ENCODE measurements at regions not wholly inside any gene's neighbourhood (a gene's known extent, or its start where the extent isn't known, plus 50 kb on each side); places are given as distances from the start of the nearest gene placed in this dataset.
"Not testable (repeated sequence)": the region's sequence is repeated elsewhere in the genome, so short reads cannot be mapped to it uniquely, and the experiment has no call there.

- DNase-seq, result not testable (repeated sequence)
Measured at GRCh38 chr16:88204131-88205110, 178.3 kb upstream of the ZNF469 start.

- DNase-seq, result not testable (repeated sequence)
Measured at GRCh38 chr16:88205482-88205881, 177.3 kb upstream of the ZNF469 start.

- not testable (repeated sequence) for DNase-seq
Measured at GRCh38 chr16:88206006-88206405, 176.8 kb upstream of the ZNF469 start.

DNA sequence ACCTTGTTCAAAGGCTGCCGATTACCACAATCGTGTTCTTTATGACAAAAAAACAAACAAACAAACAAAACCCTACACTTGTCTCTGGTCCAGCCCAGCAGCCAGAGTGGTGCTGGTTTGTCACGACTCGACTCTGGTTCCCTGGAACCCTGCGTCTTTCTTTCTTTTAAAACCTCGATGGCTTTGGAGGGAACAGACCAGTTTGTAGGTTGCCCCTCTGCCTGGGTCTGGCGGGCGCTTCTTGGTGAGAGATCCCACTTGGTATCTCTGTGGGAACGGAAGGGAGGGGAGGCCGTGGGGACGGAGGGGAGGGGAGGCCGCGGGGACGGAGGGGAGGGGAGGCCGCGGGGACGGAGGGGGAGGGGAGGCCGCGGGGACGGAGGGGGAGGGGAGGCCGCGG lies 176.2 kb upstream of the ZNF469 start:
- DNase-seq, result not testable (repeated sequence)

DNA sequence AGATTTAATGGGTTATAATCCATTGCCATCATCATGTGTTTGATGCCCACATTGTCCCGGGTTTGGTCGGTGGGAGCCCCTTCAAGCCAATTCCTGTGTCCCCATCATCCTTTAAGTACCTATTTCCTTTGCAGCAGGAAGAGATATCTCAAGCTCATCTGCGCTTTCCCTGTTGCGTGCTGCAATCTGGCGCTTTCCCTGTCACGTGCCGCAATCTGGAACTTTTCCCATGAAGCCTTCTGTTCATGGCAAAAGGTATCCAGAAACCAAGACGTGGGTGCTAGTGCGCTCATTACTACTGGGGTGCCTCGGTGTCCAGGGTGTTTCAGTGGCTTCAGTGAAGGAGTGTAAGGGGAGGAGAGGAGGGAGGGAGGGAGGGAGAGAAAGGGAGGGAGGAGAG lies 174.6 kb upstream of the ZNF469 start:
- DNase-seq, result no peak

- DNase-seq, result not testable (repeated sequence)
Measured at GRCh38 chr16:88208776-88209175, 174.0 kb upstream of the ZNF469 start.

DNA sequence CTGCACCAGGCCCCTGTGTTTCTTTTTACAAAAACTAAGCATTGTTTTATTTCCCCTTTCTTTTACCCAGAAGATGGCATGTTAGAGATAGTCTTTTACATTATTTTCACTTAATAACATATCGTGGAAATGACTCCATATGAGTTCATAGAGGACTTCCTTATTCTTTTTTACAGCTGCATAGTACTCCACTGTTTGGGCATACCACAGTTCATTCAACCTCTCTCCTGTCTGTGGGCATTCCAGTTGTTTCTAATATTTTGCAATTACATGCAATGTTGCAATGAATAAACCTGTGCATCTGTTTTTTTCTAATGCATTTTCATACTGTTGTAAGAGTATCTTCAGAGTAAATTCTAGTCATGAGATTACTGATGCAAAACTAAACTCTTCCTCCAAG lies 173.2 kb upstream of the ZNF469 start:
- DNase-seq, result not testable (repeated sequence)

- not testable (repeated sequence) for DNase-seq
Measured at GRCh38 chr16:88213937-88214336, 168.8 kb upstream of the ZNF469 start.

DNA sequence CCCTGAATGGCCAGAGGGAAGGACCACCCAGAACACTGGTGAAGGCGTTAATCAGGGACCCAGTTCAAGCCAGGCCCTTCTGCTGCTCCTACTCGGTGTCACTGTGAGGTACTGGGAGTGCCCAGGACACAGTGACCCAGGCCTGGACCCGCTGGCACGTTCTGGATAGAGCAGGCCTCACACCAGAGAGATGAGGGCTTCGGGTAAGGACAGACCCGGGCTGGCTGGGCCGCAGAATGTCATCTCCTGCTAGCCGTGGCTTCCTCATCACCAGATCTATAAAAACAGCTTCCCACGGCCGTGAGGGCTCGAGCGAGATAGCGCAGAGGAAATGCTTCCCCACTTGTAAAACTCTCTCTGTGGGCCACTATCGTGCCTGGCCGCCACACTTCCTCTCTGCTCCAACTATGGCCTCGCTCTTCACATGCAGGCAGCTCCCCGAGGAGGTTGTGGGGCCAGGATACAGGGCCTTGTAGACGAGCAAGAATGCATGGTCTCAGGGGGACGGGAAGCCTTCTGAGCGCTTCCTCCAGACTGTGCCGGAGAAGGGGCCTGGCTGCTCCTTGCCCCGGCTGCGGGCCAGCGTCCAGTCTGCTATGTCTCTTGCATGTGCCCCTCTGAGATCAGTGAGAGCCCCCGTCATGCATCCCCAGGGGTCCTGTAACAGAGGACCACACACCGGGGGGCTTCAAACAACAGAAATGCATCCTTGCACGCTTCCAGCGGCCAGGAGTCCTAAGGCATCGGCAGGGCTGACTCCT lies 161.6 kb upstream of the ZNF469 start:
- not testable (repeated sequence) for DNase-seq

- DNase-seq, result not testable (repeated sequence)
Measured at GRCh38 chr16:88223696-88224095, 159.1 kb upstream of the ZNF469 start.

GRCh38 chr16:88224131-88224898 lies 158.4 kb upstream of the ZNF469 start:
- DNase-seq, result not testable (repeated sequence)

- DNase-seq, result not testable (repeated sequence)
Measured at GRCh38 chr16:88225640-88226230, 157.0 kb upstream of the ZNF469 start.

- DNase-seq, result not testable (repeated sequence)
Measured at GRCh38 chr16:88226302-88226701, 156.5 kb upstream of the ZNF469 start.

DNA sequence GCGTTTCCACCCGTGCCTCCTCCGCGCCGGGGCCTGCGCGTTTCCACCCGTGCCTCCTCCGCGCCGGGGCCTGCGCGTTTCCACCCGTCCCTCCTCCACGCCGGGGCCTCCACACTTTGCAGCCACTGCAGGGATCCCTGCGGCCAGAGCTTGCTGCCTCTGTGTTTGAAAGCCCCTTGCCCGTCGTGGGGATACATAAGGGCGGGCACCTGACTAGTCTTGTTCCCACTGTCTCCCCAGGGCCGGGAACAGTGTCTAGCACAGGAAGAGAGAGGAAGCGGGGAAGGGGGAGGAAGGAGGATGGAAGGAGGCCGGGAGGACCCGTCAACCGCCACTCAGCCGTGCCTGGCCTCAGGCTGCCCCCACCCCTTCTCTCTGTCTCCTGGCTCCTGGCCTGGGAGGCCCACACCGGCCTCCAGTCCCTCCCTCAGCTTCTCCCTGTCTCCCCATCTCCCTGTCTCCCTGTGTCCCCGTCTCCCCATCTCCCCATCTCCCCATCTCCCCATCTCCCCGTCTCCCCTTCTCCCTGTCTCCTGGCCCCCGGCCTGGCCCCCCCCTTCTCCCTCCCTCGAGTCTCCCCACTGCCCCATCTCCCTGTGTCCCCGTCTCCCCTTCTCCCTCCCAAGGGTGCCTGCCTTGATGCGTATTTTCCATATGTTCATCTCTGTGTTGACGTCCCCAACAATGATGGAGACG lies 155.6 kb upstream of the ZNF469 start:
- DNase-seq, result not testable (repeated sequence)

DNA sequence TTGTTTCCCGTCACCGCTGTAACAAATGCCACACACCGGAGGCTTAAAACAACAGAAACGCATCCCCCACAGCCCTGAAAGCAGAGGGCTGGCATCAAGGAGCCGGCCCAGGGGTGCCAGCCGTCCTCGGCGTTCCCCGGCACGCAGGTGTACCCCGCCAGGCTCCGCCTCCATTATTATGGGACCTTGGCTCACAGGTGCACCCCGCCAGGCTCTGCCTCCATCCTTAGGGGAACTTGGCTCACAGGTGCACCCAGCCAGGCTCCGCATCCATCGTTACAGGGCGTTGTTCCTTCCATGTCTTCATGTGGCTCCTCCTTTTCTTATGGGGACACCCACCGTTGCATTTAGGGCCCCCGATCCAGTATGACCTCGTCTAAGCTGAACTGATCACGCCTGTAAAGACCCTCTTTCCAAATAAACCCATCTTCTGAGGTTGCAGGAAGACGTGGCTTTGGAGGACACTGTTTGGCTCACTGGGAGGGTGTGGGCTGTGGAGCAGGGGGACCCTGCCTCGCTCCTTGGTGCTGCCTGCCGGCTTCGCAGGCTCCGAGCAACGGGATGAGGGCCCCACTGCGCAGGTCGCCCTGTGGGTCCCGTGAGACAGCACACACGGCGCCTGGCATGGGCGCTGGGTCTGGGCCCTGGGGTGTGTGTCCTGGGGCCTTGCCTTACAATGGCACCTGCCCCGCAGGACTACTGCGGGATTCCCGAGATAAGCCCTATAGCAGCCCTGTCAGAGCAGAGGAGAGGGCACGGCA lies 154.9 kb upstream of the ZNF469 start:
- not testable (repeated sequence) for DNase-seq

GRCh38 chr16:88228751-88229150 lies 154.0 kb upstream of the ZNF469 start:
- DNase-seq, result not testable (repeated sequence)

- not testable (repeated sequence) for DNase-seq
Measured at GRCh38 chr16:88229710-88230109, 153.0 kb upstream of the ZNF469 start.

GRCh38 chr16:88230276-88230966 lies 152.3 kb upstream of the ZNF469 start:
- not testable (repeated sequence) for DNase-seq

- not testable (repeated sequence) for DNase-seq
Measured at GRCh38 chr16:88230967-88231615, 151.7 kb upstream of the ZNF469 start.

- not testable (repeated sequence) for DNase-seq
Measured at GRCh38 chr16:88231839-88232238, 150.9 kb upstream of the ZNF469 start.
